Activated naive CD8-positive, alpha-beta T cell treated with anti-CD3 and anti-CD28 coated beads for 36 hours (primary cell): ENCODE measurements at regions not wholly inside any gene's neighbourhood (a gene's known extent, or its start where the extent isn't known, plus 50 kb on each side); places are given as distances from the start of the nearest gene placed in this dataset.

Source experiments
- DNase-seq: peaks from one replicate; pipeline ENCODE4 v3.0.0; 2021
- H3K27ac Mint-ChIP-seq: one replicate; pipeline ENCODE4 v1.8.0; 2022; ENCODE audit warnings: mild to moderate bottlenecking, moderate library complexity, mixed read lengths
- H3K27me3 Mint-ChIP-seq: one replicate; pipeline ENCODE4 v1.8.0; 2022; ENCODE audit warnings: mild to moderate bottlenecking, mixed read lengths
- H3K36me3 Mint-ChIP-seq: one replicate; pipeline ENCODE4 v1.8.0; 2021; ENCODE audit warnings: mild to moderate bottlenecking, mixed read lengths
- H3K4me1 Mint-ChIP-seq: one replicate; pipeline ENCODE4 v1.8.0; 2021; ENCODE audit warnings: mixed read lengths
- H3K4me3 Mint-ChIP-seq: one replicate; pipeline ENCODE4 v1.8.0; 2022; ENCODE audit warnings: mild to moderate bottlenecking, moderate library complexity, mixed read lengths
- H3K9me3 Mint-ChIP-seq: one replicate; pipeline ENCODE4 v1.8.0; 2022; ENCODE audit warnings: mixed read lengths

DNA sequence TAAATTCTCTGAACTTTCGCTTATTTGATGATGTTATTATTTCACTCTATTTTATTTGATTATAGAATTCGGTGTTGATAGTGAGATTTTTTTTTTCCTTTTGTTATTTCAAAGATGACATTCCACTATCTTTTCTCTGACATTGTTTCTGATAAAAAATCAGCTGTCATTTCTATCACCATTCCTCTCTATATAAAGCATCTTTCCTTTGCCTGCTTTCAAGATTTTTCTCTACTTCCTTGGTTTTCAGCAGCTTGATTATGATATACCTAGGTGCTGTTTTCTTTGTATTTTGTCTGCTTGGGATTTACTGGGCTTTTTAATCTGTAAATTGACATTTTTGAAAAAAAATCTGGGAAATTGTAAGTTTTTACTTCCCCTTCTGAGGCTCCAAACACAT is 344.0 kb downstream of the HLX start:
- H3K36me3 Mint-ChIP-seq = no peaks in the 10 kb centered on the region
- H3K9me3 Mint-ChIP-seq = peaks cover 16% of the 10 kb centered on the region
- H3K27me3 Mint-ChIP-seq = peaks cover 1% of the 10 kb centered on the region

DNA sequence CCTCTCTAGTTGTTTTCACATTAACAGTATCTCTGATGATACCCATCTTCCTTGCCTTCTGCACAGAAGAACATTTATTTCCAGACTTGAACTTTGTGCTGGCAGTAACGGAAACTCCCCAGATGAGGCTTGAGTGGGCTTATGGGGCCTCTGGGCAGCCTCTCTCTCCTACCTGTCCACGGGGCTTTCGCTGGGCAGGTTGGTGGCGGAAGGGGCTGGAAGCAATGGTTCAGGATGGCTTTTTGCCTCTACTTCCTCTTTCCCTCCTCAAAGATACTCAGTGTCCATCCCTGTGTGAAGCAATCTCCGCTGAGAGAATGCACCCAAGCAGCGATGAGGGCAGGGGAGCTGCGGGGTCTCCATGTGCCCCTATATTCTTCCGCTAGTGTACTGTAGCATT is 348.2 kb downstream of the HLX start:
- H3K36me3 Mint-ChIP-seq = no peaks in the 10 kb centered on the region
- peaks cover 16% of the 10 kb centered on the region for H3K9me3 Mint-ChIP-seq
- no peak overlapping the region for H3K4me3 Mint-ChIP-seq
- no peak overlapping the region for H3K27ac Mint-ChIP-seq
- peaks cover 12% of the 10 kb centered on the region for H3K4me1 Mint-ChIP-seq
- peaks cover 3% of the 10 kb centered on the region for H3K27me3 Mint-ChIP-seq
- no peak for DNase-seq

More for the DNA sequence above, 344.0 kb downstream of the HLX start:
- H3K27ac Mint-ChIP-seq = no peak overlapping the region
- no peak for DNase-seq
- no peak overlapping the region for H3K4me3 Mint-ChIP-seq
- peaks cover 7% of the 10 kb centered on the region for H3K4me1 Mint-ChIP-seq

DNA sequence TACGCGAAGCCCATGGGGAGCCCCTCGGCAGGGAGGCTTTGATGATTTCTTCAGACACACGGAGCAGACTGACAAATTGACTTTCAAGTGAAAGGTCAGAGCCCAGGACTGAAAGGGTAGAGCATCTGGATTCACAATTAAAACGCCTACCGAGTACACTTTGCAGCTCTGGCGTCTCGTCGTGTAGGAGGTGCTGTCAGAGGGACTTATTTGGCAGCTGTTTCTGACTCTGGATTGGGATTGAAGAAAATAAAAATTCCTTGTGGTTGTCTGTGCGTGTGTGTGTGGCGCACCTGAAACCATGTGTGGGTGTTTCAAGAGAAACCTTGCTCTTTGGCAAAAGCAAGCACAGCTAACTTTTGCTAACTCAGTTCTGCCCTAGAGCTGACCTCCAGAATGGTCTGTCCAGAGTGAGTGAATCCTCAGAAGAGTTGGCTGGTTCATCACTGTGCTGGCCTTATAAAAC is 348.7 kb downstream of the HLX start:
- H3K4me1 Mint-ChIP-seq = peaks cover 12% of the 10 kb centered on the region
- no peak overlapping the region for H3K4me3 Mint-ChIP-seq
- H3K27ac Mint-ChIP-seq = no peak overlapping the region
- DNase-seq = no peak
- peaks cover 14% of the 10 kb centered on the region for H3K9me3 Mint-ChIP-seq
- H3K27me3 Mint-ChIP-seq = peaks cover 3% of the 10 kb centered on the region
- no peaks in the 10 kb centered on the region for H3K36me3 Mint-ChIP-seq

DNA sequence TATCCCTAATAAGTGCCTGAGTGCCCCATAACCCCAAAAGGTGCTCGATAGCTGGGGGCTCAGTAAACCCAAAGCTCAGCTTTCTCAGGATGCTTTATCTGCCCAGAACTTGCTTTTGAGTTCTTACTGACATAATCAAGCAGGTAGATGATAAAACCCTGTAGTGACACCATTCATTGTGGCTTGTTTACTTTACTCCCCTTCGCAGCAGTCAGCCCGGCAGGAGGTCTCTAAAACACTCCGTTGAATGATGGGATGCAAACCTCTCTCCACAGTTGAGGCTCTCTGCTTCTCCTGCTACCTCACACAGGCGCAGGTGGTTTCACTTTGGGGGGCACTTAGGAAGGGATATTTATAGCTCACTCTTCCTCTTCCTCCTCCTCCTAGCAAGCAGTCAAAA is 349.4 kb downstream of the HLX start:
- Mint-ChIP-seq H3K36me3 (no peaks in the 10 kb centered on the region), H3K4me3 (no peak overlapping the region), H3K4me1 (peaks cover 12% of the 10 kb centered on the region), H3K27ac (no peak overlapping the region), H3K9me3 (peaks cover 9% of the 10 kb centered on the region), H3K27me3 (peaks cover 3% of the 10 kb centered on the region)
- no peak for DNase-seq

DNA sequence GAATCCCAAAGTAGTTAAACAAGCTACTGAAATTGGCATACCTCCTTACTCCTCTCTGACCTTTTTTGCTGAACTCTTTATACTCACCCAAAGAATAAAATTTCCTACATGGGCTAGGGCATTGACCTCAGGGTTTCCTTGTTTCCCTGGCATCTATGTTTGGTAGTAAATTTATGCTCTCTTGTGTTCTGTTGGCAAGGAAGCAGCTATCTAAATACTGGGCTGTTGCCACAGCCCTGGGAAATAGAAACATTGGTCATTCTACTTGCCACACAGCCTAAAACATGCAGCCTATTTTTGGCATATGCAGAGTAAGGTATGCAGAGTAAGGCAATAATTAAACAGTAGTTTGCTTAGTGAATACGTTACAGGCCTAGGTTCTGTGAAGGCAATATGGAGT is 351.4 kb downstream of the HLX start:
- Mint-ChIP-seq H3K4me1 (peaks cover 12% of the 10 kb centered on the region), H3K9me3 (no peaks in the 10 kb centered on the region), H3K4me3 (no peak overlapping the region), H3K27me3 (peaks cover 3% of the 10 kb centered on the region), H3K27ac (no peak overlapping the region), H3K36me3 (no peaks in the 10 kb centered on the region)
- no peak for DNase-seq

DNA sequence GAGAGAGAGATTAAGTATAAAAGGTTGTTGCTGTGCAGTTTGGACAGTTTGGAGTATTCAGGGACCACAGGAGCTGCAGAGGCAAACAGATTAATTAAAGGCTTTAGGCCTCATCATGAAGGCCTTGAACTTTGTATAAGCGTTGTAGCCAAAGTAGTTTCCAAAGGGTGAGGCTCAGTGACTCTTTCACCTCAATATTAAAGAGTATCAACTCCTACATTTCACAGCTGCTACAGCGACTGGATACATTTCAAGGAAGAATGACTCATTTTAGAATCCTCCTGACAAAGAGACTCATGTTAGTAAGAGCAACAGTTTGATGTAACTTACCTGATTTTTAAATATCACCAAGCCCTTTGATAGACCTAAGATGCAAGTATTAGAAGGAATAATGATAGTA is 355.5 kb downstream of the HLX start:
- no peak for DNase-seq
- H3K4me3 Mint-ChIP-seq = no peak overlapping the region
- peaks cover 3% of the 10 kb centered on the region for H3K27me3 Mint-ChIP-seq
- H3K27ac Mint-ChIP-seq = no peak overlapping the region
- H3K4me1 Mint-ChIP-seq = no peaks in the 10 kb centered on the region
- no peaks in the 10 kb centered on the region for H3K36me3 Mint-ChIP-seq
- H3K9me3 Mint-ChIP-seq = no peaks in the 10 kb centered on the region

DNA sequence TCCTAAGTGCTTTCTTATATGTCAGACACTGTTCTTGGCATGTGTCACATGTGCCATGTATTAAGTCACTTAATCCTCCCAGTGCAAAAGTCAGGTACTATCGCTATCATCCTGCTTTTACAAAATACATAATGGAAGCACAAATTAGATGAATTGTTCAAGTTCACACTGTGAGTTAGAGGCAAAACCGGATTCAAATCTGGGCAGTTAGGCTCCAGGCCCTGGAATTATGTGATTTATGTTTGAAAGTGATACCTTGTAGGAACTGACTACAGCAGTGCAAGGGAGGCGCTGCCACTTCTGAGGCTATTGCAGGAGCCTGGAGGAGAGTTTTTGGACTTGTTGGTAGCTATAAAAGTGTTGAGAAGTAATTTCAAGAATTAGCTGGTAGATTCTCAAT is 358.3 kb downstream of the HLX start:
- H3K27me3 Mint-ChIP-seq = peaks cover 3% of the 10 kb centered on the region

DNA sequence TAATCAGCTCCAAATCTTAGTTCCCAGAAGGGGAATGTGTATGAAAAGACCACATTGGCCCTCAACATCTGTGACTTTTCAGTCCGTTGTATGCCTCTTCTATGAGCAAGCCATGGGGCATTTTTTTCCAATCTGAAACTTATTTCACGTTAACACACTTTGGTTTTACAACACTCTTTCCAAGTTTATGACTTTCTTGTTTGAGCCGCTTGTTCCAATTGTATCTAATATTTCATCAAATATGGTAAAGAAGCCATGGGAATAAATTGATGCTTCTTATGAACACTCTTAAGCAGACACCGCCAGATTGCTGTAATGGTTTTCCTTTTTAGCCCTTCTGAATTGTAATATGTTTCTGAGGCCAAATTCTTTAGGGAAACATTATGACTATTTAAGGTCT is 359.9 kb downstream of the HLX start:
- Mint-ChIP-seq H3K27ac (no peak overlapping the region), H3K4me3 (no peak overlapping the region), H3K27me3 (peaks cover 3% of the 10 kb centered on the region), H3K9me3 (no peaks in the 10 kb centered on the region), H3K4me1 (no peaks in the 10 kb centered on the region), H3K36me3 (no peaks in the 10 kb centered on the region)
- no peak for DNase-seq

More for the DNA sequence above, 358.3 kb downstream of the HLX start:
- Mint-ChIP-seq H3K36me3 (no peaks in the 10 kb centered on the region), H3K4me1 (no peaks in the 10 kb centered on the region), H3K4me3 (no peak overlapping the region), H3K27ac (no peak overlapping the region), H3K9me3 (no peaks in the 10 kb centered on the region)
- DNase-seq = no peak

DNA sequence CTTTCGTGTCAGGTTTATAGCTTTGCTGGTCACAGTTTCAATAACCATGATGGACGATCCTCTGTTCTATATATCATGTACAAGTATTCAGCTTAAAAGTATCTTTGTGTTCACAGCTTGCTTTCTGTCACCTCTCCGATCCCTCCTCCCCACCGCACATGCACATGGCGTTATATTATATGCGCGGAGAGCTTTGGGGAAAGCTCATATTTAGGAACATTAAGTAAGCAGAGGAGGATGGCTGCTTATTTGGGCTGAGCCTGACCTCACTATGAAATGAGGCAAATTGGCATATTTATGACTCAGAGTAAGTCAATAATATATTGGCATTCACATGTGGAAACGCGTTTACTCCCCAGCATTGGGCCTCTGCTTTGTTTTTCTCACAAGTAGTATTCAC is 360.5 kb downstream of the HLX start:
- H3K9me3 Mint-ChIP-seq = no peaks in the 10 kb centered on the region
- H3K4me3 Mint-ChIP-seq = no peak overlapping the region
- no peak for DNase-seq
- no peaks in the 10 kb centered on the region for H3K4me1 Mint-ChIP-seq
- H3K27ac Mint-ChIP-seq = no peak overlapping the region
- peaks cover 3% of the 10 kb centered on the region for H3K27me3 Mint-ChIP-seq
- H3K36me3 Mint-ChIP-seq = no peaks in the 10 kb centered on the region

DNA sequence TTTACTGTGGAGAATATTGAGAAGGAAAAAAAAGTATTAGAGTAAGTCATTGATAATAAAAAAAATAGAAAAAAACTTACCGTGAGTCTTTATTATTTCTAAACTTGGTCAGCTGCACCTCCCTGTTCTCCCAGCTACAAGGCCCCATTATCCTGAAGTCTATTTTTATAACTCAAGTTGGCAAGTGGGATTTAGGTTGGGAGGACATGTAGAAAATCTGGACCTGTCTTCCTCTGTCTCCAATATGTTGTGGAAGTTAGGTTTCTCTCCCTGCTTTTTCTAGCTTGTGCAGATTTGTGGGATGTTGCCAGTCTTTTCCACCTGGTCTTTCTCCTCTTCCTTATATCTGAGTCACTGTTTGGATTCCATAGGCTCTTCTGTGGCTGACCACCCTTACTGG is 361.4 kb downstream of the HLX start:
- DNase-seq = no peak
- Mint-ChIP-seq H3K4me3 (no peak overlapping the region), H3K4me1 (no peaks in the 10 kb centered on the region), H3K9me3 (peaks cover 1% of the 10 kb centered on the region), H3K36me3 (no peaks in the 10 kb centered on the region), H3K27me3 (peaks cover 2% of the 10 kb centered on the region), H3K27ac (no peak overlapping the region)

DNA sequence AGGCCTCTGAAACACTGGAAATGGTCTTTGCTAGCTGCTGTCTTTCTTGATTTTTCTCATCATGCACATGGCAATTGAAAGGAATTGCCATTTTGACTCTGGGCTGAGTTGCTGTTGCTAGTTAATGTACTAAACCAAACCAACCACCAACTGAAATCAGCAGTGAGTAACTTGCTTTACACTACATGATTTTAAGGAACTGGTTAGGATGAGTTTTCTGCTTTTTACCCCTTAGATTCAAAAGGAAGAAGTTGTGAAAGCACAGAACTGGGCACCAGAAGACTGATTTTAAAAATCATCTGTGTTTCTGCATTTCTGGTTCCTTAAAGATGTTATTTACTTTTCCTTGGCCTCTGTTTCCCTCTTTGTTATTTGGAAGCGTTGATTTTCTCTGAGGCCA is 361.9 kb downstream of the HLX start:
- H3K27me3 Mint-ChIP-seq = no peaks in the 10 kb centered on the region
- no peak overlapping the region for H3K27ac Mint-ChIP-seq
- H3K9me3 Mint-ChIP-seq = peaks cover 1% of the 10 kb centered on the region

DNA sequence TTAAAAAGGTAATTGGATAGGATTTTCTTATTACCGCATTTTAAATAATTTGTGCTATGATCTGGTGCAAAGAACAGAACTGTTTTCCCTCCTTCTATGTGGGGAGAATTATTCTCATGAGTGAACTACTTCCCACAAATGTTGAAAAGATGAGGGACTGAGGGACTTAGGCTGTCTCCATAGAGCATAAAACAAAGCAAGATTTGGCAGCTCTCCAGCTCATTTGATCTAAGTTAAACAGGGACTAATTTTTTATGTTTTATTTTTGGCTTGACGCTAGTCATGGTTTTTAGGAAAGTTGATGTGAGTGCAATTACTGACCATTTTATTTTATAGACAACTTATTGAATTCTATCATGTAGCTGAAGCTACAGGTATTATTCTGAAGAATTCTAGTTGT is 362.3 kb downstream of the HLX start:
- no peaks in the 10 kb centered on the region for H3K4me1 Mint-ChIP-seq
- H3K9me3 Mint-ChIP-seq = peaks cover 1% of the 10 kb centered on the region
- H3K27ac Mint-ChIP-seq = no peak overlapping the region
- H3K4me3 Mint-ChIP-seq = no peak overlapping the region
- no peaks in the 10 kb centered on the region for H3K27me3 Mint-ChIP-seq
- H3K36me3 Mint-ChIP-seq = no peaks in the 10 kb centered on the region
- DNase-seq = no peak

More for the DNA sequence above, 361.9 kb downstream of the HLX start:
- Mint-ChIP-seq H3K4me1 (no peaks in the 10 kb centered on the region), H3K36me3 (no peaks in the 10 kb centered on the region), H3K4me3 (no peak overlapping the region)
- no peak for DNase-seq

DNA sequence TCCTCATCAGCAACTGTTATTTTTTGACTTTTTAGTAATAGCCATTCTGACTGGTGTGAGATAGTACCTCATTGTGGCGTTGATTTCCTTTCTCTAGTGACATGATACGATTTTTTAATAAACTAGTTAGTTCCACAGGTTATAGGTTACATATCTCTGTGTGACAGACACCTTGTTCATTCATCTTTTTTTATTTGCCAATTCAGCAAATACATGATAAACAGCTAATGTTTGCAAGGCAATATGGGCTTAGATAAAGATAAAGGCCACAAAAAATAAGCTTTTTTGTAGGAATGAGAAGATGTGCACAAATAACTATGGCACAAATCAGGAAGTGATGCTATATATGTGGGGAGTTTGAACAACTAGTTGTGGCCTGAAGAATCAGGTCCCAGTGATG is 366.8 kb downstream of the HLX start:
- no peaks in the 10 kb centered on the region for H3K27me3 Mint-ChIP-seq

DNA sequence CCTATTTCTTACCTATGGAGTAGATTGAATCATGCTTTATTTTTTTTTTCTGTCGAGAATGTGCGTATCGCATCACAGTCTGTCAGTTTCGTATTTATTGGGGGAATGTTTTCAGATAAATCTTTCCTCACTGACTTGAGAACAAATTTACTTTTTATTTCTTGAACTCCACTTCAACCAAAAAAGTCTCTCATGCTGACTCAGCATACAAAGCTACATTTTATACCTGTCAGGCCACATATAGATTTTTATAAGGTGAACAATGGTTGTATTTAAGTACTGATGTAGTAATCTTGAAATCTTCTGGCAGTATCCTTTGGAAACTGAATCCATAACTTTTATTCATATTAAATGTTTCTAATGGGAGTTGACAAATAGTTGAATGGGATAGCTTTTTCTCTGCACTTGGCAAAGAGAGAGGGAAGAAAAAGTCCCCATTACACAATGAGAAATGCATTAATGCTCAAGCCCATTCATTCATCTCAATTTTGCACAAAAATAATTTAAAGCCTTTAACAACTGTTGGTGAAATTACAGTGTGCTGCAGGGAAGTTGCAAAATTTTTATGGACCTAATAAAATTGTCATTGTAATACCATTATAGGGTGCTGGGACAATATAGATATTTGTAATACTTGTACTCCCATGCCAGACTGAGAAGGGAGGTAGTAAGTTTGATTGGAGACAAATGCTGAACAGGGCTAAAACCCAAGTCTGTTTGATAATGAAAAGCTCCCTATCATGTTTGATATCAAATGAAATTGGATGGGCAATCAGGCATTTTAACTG is 367.6 kb downstream of the HLX start:
- H3K4me3 Mint-ChIP-seq = no peak overlapping the region
- H3K4me1 Mint-ChIP-seq = no peaks in the 10 kb centered on the region
- no peaks in the 10 kb centered on the region for H3K36me3 Mint-ChIP-seq
- no peaks in the 10 kb centered on the region for H3K27me3 Mint-ChIP-seq
- H3K27ac Mint-ChIP-seq = no peak overlapping the region
- no peak for DNase-seq
- H3K9me3 Mint-ChIP-seq = peaks cover 1% of the 10 kb centered on the region

More for the DNA sequence above, 366.8 kb downstream of the HLX start:
- peaks cover 1% of the 10 kb centered on the region for H3K9me3 Mint-ChIP-seq
- no peak overlapping the region for H3K4me3 Mint-ChIP-seq
- no peaks in the 10 kb centered on the region for H3K36me3 Mint-ChIP-seq
- H3K4me1 Mint-ChIP-seq = no peaks in the 10 kb centered on the region
- no peak overlapping the region for H3K27ac Mint-ChIP-seq
- DNase-seq = no peak

DNA sequence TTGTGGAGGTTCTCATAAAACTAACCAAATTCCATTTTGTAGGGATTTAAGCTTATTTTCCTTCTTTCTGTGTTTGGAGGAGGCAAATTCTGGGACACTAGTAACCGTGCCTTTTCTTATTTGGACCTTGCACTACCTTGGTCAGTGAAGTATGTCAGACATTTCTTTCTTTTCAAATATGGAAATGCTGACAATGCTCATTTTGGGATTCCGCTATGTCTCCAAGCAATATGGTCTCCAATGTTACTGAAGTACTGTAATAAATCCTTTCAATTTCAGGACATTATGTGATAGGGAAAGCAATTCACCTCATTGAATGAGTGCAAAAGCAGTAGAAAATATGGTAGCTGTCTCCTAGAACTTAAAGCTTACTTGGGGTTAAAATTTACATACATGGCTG is 372.3 kb downstream of the HLX start:
- no peak for DNase-seq
- H3K9me3 Mint-ChIP-seq = peaks cover 3% of the 10 kb centered on the region
- no peaks in the 10 kb centered on the region for H3K36me3 Mint-ChIP-seq
- no peaks in the 10 kb centered on the region for H3K27me3 Mint-ChIP-seq
- H3K4me3 Mint-ChIP-seq = no peak overlapping the region
- no peaks in the 10 kb centered on the region for H3K4me1 Mint-ChIP-seq
- no peak overlapping the region for H3K27ac Mint-ChIP-seq

DNA sequence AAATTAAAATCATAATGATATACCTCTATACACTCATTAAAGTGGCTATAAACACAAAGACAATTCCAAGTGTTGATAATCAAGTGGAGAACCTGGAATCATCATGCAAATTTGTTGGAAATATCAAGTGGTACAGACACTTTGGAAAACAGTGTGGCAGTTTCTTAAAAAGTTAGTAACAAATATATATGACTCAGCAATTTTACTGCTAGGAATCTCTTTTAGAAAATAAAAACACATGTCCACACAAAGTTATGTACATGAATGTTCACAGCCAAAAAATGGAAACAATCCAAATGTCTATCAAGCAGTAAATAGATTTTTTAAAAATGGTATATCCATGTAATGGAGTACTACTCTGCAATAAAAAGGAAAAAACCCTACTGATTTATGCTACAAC is 375.6 kb downstream of the HLX start:
- Mint-ChIP-seq H3K27me3 (no peaks in the 10 kb centered on the region), H3K4me3 (no peak overlapping the region), H3K9me3 (peaks cover 17% of the 10 kb centered on the region), H3K4me1 (no peaks in the 10 kb centered on the region), H3K27ac (no peak overlapping the region), H3K36me3 (no peaks in the 10 kb centered on the region)
- no peak for DNase-seq
